GM19372 (cell line): ENCODE measurements at regions not wholly inside any gene's neighbourhood (a gene's known extent, or its start where the extent isn't known, plus 50 kb on each side); places are given as distances from the start of the nearest gene placed in this dataset.
A peak's percentile ranks its signal among the peaks of the same experiment; 100 is the strongest.

ENCODE experiments used
- ATAC-seq: cut with Tn5 transposase; IDR thresholded peaks from one replicate; pipeline ENCODE4 v1.9.1; 2021; ENCODE audit warnings: mild to moderate bottlenecking, low read depth, moderate library complexity; ENCODE audit not compliant: unreplicated experiment

DNA sequence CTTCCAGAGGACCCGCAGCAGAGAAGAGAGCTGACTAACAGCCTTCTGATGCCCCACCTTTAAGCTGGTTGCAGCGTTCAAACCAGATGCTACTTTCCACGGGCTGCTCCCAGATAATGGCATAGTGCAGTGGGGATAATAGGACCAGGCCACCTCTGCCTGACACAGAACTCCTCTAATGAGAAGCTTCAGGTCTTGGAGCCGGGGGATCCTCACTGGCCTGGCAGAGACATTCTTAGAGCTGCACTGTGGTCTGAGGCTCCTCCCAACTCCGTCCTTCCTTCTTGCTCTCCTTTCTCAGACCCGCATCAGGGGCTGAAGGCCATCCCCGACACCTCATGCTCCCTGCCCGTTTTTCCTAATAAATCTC lies 206.6 kb upstream of the MARCKS start:
- ATAC-seq = no peak

DNA sequence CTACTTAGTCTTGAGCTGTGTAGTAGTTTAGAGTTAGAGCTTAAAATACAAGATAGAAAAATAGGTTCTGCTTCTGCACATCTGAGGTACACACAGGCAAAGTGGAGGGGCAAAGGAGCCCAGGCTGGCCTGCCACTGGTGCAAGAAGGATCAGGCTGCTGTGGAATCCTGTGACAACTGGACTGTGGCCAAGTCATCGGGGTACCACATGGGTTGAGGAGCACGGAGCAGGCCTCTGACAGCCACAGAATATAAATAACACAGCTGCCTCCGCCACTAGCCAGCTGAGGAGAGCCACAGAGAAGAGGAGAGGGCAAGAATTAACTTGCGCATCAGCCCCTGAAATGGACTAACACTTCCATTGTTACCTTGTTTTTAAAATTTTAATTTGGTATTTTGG lies 206.0 kb upstream of the MARCKS start:
- ATAC-seq = no peak

DNA sequence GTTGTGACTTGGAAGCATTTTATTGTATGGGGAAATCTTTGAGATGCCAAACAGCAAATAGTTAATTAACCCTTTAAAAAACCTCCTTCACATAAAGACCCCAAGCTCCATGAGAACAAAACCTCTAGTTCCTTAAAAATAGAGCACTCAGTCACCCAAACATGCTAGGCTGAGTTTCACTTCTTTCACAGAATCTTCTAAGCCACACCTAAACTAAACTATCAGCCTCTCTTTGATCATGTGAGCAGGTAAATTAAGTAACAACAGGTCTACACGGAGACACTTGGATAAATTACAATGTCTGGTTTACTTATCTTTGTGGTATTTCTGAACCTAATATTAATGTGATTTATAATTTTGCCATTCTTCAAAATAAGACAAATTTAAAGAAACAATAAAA lies 205.2 kb upstream of the MARCKS start:
- ATAC-seq = no peak

DNA sequence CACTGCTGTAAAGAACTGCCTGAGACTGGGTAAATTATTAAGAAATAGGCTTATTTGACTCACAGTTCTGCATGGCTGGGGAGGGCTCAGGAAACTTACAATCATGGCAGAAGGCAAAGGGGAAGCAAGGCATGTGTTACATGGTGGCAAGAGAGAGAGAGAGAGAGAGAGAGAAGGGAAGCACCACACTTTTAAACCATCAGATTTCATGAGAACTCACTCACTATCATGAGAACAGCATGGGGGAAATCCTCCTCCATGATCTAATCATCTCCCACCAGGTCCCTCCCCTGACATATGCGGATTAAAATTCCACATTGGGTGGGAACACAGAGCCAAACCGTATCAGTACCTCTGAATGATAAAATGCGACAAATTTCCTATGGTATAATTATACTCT lies 203.9 kb upstream of the MARCKS start:
- ATAC-seq = no peak

DNA sequence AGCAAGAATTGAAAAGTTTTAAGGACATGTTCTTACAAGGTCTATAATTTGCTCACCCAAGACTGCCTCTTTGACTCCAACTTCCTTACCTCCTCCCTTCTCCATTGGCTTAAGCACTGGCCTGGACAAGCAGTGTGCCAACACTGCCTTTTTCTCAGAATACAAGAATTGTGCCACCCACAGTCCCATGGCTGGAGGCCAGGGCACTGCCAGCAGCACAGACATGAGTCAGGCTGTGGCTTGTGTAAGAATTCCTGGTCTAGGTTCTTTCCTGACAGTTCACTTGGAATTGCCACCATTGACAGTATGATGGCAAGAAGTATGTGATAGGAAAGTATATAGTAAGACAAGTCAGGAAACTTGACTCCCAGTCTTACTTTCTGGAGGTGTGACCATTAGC lies 202.7 kb upstream of the MARCKS start:
- no peak for ATAC-seq

DNA sequence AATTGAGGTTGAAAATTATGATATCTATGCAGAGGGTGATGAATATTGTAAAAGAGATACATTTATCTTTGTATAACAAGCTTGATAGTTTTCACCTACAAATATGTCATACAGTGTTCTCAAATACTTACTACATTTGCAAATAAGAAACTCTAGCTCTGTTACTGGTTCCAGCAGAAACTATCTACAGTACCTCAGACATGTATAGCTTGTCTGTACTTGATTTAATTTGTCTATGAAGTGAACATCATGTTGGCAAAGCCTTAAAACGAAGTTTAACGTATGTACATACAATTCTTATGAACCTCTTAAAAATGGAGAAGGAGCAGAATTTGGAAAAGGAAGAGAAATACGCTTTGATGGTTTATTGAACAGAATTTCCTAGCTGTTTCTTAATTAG lies 201.4 kb upstream of the MARCKS start:
- no peak for ATAC-seq

DNA sequence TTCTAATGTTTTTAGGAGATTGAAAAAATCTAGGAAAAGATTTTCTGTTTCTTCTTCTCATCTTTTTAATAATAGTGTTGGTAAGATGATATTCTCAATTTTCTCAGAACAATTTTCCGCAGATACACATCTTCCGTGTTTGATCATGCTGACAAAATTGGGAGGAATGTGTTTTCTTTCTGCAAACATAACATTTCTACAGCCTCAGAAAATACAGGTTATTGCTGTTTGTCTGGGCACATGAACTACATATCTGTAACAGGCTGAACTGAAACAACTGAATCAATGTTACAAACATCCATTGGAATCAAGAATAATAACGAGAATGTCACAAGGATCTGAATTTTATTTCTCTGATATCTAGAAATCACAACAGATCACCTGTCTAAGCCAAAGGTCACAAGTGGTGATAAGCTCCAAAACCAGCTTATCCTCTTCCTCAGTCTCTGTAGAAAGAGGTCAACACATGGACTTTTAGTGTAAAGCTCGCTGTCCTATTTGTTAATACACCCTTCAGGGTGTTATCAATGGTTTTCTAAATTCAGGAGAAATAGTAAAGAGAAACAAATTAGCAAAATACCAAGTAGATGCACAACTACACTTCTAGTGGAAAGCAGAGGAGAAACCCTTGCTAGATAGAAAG lies 197.3 kb upstream of the MARCKS start:
- ATAC-seq = no peak

DNA sequence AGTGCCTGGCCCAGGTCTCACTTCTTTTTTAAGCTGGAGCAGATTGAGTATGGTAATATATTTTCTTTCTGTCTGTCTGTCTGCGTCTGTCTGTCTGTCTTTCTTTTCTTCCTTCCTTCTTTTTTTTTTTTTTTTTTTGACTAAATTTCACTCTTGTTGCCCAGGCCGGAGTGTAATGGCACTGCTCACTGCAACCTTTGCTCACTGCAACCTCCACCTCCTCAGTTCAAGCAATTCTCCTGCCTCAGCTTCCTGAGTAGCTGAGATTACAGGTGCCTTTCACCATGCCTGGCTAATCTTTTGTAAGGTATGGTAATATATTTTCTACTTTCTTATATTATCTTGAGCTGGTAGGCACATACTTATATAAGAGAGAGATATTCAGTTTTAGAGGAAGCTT lies 196.3 kb upstream of the MARCKS start:
- ATAC-seq = no peak

DNA sequence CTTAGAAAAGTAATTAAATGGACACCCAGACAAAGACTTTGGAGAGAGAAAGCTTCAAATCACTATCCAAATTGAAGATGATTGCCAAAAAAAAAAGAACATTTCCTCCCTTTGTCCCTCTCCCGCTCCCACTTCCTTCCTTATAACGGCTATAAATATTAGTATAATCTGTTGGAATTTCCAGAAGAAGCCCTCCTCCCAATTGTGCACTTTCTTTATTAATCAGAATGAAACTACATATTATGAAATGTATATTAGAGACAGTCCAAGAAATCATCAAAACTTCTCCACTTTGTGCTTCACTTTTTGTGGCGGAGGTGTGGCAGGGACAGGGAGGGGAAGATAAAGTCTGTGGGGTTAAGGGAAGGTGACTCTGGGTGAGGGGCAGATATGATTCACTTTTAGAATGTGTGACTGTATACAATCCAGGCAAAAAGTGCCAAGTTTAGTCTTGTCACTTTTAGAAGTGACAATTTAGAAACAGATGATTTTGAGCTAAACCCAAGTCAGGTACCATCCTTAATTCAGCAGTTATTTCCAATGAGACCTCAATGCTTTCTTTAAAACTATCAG lies 195.0 kb upstream of the MARCKS start:
- ATAC-seq = no peak

DNA sequence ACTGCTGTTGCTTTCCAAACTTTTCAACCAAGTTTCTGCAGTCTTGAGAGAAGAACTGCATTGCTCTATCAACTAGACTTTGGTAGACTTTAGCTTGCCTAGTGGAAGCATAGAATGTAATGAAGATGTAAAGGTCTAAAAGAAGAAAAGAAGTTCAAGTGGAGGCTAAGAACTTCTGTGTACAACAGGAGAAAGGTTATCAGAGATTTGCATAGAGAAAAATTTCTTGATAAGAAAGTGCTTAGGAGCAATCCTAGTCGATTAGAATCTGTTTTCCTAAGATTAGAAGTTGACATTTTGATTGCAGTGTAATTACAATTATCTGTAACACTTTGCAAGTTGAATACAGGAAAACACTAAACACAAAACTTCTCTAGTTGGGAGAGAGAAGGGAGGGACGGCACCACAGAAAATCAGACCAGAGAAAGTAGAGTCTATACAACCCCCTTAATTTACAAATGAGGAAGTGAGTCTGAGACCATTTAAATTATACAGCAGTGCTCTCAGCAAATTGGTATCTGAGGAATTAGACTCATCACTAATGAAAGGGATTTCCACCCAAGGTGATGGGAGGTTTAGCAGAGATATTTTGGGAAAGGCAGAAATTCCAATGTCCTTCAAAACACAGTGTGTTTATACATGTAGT lies 194.3 kb upstream of the MARCKS start:
- ATAC-seq = peak; percentile 68

DNA sequence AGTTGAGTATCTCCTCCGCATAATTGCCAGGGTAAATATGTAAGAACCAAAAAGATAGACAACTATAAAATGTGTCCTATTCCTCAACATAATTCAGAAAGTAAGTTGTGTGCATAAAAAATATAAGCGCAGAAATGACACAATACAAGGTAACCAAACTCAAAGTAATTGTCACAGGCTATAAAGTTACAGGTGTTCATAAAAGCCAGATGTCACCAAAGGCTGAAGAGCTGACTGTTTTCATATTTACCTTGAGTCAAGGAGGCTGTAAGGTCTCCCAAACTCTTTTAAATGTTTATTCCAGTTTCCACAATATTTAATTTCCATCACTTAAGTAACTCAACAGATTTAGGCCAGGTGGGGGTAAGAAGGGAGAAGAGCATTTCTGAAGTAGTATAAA lies 192.2 kb upstream of the MARCKS start:
- no peak for ATAC-seq

DNA sequence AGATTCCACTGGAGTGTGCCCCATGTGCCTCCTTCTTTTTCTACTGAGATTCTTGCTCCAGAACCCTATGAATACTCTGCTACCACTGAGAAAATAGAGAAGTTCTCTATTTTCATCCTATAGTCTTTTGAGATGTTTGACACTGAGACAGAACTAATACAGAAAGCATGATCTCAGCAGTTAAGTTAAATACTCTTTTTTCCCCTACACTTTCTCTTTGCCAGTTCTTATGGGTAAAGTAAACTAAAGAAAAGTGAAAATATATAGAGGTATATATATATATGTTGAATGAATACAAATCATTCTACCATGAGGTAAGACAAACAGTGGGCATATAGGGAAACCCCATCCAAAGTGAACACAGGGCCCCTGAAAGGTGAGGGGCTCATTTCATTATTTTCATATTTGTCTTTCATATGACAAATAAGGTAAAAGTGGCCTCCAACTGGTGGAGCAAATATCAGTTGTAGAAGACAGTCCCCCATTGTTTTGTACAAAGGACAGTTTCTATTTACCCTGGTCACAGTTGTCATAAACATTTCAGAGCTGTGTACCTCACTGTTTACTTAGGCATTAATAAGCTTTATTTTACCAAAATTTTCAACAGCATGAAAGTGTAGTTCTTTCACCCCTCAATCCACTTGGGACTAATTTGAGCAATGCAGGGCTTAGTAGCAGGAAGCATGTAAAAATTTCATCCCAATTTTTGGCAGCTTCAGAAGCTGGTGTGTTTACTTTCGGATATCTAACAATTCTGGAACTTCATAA lies 188.3 kb upstream of the MARCKS start:
- ATAC-seq = no peak

DNA sequence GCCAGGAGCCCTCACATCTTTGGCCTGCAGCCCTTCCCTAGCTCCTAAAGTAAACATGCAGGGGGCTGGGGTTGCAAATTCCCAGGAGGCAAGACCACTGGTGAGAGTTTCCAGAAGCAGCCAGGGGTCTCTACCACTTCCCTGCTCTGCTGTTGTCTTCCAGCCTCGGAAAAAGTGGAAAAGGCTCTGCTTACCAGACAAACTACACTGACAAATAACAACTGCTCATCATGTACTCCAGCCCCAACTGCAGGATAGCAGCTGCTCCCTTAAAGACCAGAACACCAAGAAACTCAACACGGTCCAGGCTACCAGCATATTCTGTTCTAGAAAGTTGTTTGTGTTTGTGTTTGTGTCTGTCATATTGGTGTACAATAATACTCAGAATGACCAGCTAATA lies 187.5 kb upstream of the MARCKS start:
- no peak for ATAC-seq

DNA sequence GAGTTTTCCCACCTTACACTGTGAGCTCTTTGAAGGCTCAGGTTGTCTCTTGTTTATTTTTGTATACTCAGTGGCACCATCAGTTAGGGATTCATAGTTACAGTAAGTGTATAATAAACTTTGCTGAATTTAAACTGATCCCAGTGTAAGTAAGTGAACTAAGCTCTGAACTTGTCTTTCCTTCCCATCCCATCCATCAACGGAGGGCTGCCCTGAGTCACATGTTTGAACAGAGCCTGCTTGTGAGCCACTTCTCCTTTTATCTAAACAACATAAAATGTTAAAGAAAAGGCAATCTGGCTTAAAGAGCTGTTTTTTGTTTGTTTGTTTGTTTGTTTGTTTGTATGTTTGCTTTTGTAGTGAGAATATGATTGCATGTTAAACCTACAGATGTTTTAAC lies 185.7 kb upstream of the MARCKS start:
- no peak for ATAC-seq

DNA sequence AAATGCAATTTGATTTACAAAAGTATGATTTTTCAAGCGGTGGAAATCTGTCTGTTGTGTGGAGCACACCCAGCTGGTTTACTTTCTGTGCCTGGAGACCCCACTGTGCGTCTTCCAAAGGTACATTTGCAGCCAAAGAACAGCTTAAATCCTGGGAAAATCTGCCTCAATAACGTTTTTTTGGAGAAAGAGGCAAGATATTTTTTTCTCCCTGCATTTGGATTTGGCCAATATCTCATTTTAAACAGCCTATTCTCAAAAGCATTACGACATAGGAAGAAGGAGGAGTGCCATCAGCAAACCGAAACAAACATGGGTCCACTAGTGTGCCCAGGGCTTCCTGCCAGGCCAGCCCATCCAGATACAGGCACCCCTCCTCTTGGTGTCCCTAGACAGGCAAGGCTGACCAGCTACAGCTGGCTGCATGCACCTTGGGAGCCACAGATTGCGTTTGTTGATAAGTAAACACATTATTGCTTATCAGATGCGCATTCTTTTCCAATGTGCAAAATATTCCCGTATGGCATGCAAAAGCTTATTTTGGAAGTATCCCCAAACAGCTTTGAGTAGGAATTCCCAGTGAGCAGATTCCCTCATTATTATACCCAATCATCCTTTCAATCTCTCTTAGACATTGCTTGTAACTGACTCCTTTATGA lies 184.5 kb upstream of the MARCKS start:
- ATAC-seq = no peak

DNA sequence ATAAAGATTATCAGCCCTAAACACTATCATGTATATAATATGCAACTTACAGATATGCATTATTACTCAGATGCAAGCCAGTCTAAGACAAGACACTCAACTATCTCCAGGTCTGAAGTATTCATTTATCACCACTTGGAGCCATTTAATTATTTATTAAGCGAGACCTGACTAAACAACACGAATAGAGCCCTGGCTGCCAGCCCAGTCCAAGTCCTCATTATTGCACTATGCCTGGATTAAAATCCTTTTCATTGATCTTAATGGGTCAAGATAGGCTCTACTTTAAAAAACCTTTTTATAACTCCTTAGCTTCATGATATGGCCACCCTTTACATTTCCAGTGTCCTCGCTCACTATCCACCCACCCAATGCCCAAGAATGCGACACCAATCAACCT lies 183.1 kb upstream of the MARCKS start:
- ATAC-seq = no peak

DNA sequence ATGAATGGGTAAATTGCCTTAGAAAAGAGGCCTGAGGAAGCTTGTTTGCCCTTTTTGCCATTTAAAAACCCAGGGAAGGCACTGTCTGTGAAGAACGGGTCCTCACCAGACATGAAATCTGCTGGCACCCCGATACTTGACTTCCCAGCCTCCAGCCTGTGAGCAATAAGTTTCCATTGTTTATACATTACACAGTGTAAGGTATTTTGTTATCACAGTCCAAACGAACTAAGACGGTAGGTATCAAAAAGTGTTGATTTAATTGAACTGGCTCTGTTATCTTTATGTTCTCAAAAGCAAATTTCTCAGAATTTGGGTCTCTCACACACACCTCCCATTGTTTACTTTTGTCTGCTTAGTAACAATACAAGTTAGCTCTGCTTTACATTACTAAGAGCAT lies 181.1 kb upstream of the MARCKS start:
- ATAC-seq = no peak

DNA sequence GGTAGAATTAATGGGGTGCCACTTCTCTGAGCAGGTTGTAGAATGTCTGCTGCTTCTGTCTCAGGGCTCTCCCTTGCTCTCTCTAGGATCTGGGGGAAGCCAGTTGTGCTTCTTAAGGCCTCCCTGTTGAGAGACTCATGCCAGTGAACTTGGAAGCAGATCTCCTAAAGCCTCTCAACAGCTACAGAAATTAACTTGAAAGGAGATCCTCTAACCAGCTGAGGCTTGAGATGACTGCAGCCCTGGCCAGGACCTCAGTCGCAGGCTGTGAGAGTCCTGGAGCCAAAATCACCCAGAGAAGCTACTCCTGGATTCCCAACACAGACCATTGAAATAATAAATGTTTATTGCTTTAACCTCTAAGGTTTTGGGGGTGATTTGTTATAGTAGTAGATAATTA lies 180.2 kb upstream of the MARCKS start:
- ATAC-seq = no peak

DNA sequence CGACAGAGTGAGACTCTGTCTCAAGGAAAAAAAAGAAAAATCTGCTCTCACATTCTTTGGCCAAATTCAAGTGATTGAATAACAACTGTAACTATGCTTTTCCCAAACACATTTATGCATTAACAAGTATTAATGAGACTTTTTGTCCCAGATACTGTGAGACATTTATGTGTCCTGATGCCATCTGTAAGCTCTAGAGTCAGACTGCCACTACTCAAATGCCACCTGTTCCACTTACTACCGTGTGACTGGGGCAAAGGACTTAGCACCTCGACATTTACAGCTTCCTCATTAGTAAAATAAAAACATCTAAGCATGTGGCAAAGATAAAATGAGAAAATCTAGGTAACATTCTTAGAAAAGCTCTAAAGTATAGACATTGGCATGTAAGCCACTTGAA lies 178.1 kb upstream of the MARCKS start:
- no peak for ATAC-seq

DNA sequence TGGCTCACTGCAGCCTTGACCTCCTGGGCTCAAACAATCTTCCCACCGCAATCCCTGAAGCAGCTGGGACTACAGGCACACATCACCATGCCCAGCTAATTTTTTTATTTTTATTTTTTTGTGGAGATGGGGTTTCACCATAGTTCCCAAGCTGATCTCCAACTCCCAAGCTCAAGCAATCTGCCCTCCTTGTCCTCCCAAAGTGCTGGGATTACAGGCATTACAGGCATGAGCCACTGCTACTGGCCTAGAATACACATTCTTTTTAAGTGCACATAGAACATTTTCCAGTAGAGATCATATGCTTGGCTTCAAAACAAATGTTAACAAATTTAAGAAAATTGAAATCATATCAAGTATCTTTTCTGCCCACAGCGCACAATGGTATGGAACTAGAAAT lies 176.8 kb upstream of the MARCKS start:
- ATAC-seq = no peak

DNA sequence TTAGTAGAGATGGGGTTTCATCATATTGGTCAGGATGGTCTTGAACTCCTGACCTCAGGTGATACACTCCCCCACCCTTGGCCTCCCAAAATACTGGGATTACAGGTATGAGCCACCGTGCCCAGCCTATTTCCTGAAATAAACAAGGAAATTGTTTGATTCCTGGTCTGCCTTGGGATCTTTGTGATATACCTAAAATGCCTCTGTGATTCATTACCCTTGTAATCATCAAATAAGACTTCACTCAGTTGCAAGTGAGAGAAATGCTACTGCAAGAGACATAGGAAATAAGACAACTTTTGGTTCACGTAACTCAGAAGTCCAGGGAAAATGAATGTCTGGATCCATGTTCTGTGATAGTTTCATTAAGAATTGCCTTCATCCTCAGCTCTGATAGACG lies 173.2 kb upstream of the MARCKS start:
- ATAC-seq = no peak
